ENCODE measurements at regions not wholly inside any gene's neighbourhood (a gene's known extent, or its start where the extent isn't known, plus 50 kb on each side); places are given as distances from the start of the nearest gene placed in this dataset.

GRCh38 chr18:56257205-56257604, 381.2 kb downstream of the TXNL1 start:
- H3K27ac ChIP-seq = no peak overlapping the region
- TF ChIP-seq CTCF (IDR thresholded peaks at IDR 0.05) = no peak
- H3K36me3 ChIP-seq (ENCODE audit: insufficient read depth in 1 of 2, low read depth in 1 of 2) = no peaks in the 10 kb centered on the region
- ATAC-seq = no peak
- DNase-seq = no peak
- H3K9me3 ChIP-seq = no peaks in the 10 kb centered on the region
- no peaks in the 10 kb centered on the region for H3K4me1 ChIP-seq
- intact Hi-C loops (cut with DNase I) = no loop called here
- H3K4me3 ChIP-seq = no peak overlapping the region
- WGBS, 3 donors = 59 to 71% (median 71%) methylated on average over 4 of the region's 4 CpGs
- no peaks in the 10 kb centered on the region for H3K27me3 ChIP-seq (ENCODE audit: insufficient read depth in 3 of 3, low read length in 2 of 3)

GRCh38 chr18:56256659-56257058, 381.7 kb downstream of the TXNL1 start:
- 82 to 89% (median 88%) methylated on average over 6 of the region's 6 CpGs for WGBS, 3 donors
- intact Hi-C loops (cut with DNase I) = no loop called here
- no peak overlapping the region for H3K27ac ChIP-seq

GRCh38 chr18:56255381-56255780, 383.0 kb downstream of the TXNL1 start:
- DNase-seq (no peak), ATAC-seq (no peak)
- H3K27ac ChIP-seq = no peak overlapping the region
- H3K9me3 ChIP-seq = no peaks in the 10 kb centered on the region
- H3K4me1 ChIP-seq = no peaks in the 10 kb centered on the region
- no peaks in the 10 kb centered on the region for H3K36me3 ChIP-seq (ENCODE audit: insufficient read depth in 1 of 2, low read depth in 1 of 2)
- H3K27me3 ChIP-seq (ENCODE audit: insufficient read depth in 3 of 3, low read length in 2 of 3) = no peaks in the 10 kb centered on the region
- intact Hi-C loops (cut with DNase I) = no loop called here
- 90 to 94% (median 94%) methylated on average over 2 of the region's 2 CpGs for WGBS, 3 donors
- no peak overlapping the region for H3K4me3 ChIP-seq
- no peak for TF ChIP-seq CTCF (IDR thresholded peaks at IDR 0.05)

More at GRCh38 chr18:56256659-56257058, 381.7 kb downstream of the TXNL1 start:
- DNase-seq (no peak), ATAC-seq (no peak)
- TF ChIP-seq CTCF (IDR thresholded peaks at IDR 0.05) = no peak
- Histone ChIP-seq H3K9me3 (no peaks in the 10 kb centered on the region), H3K27me3 (ENCODE audit: insufficient read depth in 3 of 3, low read length in 2 of 3) (no peaks in the 10 kb centered on the region), H3K4me3 (no peak overlapping the region), H3K4me1 (no peaks in the 10 kb centered on the region), H3K36me3 (ENCODE audit: insufficient read depth in 1 of 2, low read depth in 1 of 2) (no peaks in the 10 kb centered on the region)

GRCh38 chr18:56252456-56252855, 385.9 kb downstream of the TXNL1 start:
- H3K4me1 ChIP-seq = no peaks in the 10 kb centered on the region
- no peak overlapping the region for H3K4me3 ChIP-seq
- H3K36me3 ChIP-seq (ENCODE audit: insufficient read depth in 1 of 2, low read depth in 1 of 2) = no peaks in the 10 kb centered on the region
- H3K27me3 ChIP-seq (ENCODE audit: insufficient read depth in 3 of 3, low read length in 2 of 3) = no peaks in the 10 kb centered on the region
- no peak overlapping the region for H3K27ac ChIP-seq
- no peaks in the 10 kb centered on the region for H3K9me3 ChIP-seq
- intact Hi-C loops (cut with DNase I) = no loop called here
- 59 to 93% (median 67%) methylated on average over 1 of the region's 1 CpG for WGBS, 3 donors
- DNase-seq (no peak), ATAC-seq (no peak)
- no peak for TF ChIP-seq CTCF (IDR thresholded peaks at IDR 0.05)

GRCh38 chr18:56248610-56249235, 389.7 kb downstream of the TXNL1 start:
- Histone ChIP-seq H3K27me3 (ENCODE audit: insufficient read depth in 3 of 3, low read length in 2 of 3) (no peaks in the 10 kb centered on the region), H3K36me3 (ENCODE audit: insufficient read depth in 1 of 2, low read depth in 1 of 2) (no peaks in the 10 kb centered on the region), H3K4me3 (no peak overlapping the region), H3K9me3 (no peaks in the 10 kb centered on the region), H3K27ac (no peak overlapping the region), H3K4me1 (no peaks in the 10 kb centered on the region)
- DNase-seq (no peak), ATAC-seq (no peak)
- intact Hi-C loops (cut with DNase I) = no loop called here
- 66 to 71% (median 66%) methylated on average over 4 of the region's 4 CpGs for WGBS, 3 donors
- no peak for TF ChIP-seq CTCF (IDR thresholded peaks at IDR 0.05)

All from psoas muscle (tissue), 7 donors.